ENCODE measurements at regions not wholly inside any gene's neighbourhood (a gene's known extent, or its start where the extent isn't known, plus 50 kb on each side); places are given as distances from the start of the nearest gene placed in this dataset.

DNA sequence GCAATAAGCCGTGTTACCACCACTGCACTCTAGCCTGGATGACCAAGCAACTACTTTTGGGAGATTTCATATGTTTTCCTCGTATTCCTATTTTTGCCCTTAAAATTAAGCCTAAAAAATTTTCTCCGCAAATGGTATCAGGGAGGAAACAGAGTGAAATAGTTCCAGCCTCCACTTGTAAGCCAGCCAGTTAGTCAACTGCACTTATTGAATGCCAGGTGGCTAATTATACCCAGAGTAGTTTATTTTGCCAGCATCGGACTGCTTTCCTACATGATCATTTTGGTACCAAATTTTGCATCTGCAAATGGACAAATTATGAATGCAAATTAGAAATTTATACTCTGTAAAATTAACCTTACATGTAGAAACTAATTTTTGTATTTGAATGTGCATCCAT is 90.2 kb upstream of the ARHGAP28 start:
- Histone ChIP-seq H3K36me3 (ENCODE audit: control insufficient read depth, insufficient read depth, low read length) (no peaks in the 10 kb centered on the region), H3K4me1 (ENCODE audit: control insufficient read depth, insufficient read depth, low read length) (peaks cover 3% of the 10 kb centered on the region), H3K27ac (ENCODE audit: low read length) (no peak overlapping the region), H3K9me3 (replicated peaks; ENCODE audit: control insufficient read depth, low read depth, low read length) (peaks cover 2% of the 10 kb centered on the region), H3K27me3 (ENCODE audit: control insufficient read depth, insufficient read depth, low read length) (no peaks in the 10 kb centered on the region), H3K4me3 (ENCODE audit: low read length) (no peak overlapping the region)
- WGBS (ENCODE audit: insufficient coverage): 80% methylated on average over 1 of the region's 4 CpGs
- no peak for DNase-seq

DNA sequence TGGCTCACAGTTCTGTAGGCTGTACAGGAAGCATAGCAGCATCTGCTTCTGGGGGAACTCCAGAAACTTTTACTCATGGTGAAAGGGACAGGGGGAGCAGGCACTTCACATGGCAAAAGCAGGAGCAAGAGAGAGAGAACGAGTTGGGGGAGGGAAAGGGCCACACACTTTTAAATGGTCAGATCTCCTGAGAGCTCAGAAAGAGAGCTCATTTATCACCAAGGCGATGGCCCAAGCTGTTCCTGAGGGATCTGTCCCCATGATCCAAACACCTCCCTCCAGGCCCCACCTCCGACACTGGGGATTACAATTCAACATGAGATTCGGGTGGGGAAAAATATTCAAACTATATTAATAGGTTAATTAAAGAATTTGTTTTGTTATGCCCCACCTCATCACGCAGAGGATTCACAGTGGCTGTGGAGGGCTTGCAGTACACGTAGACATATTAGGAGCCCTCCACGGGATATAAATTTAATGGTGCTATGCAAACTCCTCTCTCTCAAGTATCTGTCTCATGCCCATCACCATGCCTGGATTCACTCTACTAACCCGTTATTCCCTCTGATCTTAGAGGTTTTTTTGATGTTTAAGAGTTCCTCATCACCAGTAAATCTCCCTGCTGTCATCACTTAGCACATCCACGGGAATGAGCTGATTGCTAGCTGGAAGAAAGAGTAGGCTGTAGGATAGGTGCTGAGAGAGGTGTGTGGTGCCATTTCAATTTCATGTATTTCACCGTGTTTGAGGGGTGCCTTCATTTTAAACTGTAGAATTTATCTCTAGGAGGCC is 84.5 kb upstream of the ARHGAP28 start:
- H3K4me3 ChIP-seq (ENCODE audit: low read length): no peak overlapping the region
- no peaks in the 10 kb centered on the region for H3K27me3 ChIP-seq (ENCODE audit: control insufficient read depth, insufficient read depth, low read length)
- peaks cover 2% of the 10 kb centered on the region for H3K9me3 ChIP-seq (replicated peaks; ENCODE audit: control insufficient read depth, low read depth, low read length)
- peaks cover 5% of the 10 kb centered on the region for H3K4me1 ChIP-seq (ENCODE audit: control insufficient read depth, insufficient read depth, low read length)
- no CpG with 5 or more reads among the region's 10 CpGs for WGBS (ENCODE audit: insufficient coverage)
- no peaks in the 10 kb centered on the region for H3K36me3 ChIP-seq (ENCODE audit: control insufficient read depth, insufficient read depth, low read length)
- H3K27ac ChIP-seq (ENCODE audit: low read length): no peak overlapping the region
- no peak for DNase-seq

DNA sequence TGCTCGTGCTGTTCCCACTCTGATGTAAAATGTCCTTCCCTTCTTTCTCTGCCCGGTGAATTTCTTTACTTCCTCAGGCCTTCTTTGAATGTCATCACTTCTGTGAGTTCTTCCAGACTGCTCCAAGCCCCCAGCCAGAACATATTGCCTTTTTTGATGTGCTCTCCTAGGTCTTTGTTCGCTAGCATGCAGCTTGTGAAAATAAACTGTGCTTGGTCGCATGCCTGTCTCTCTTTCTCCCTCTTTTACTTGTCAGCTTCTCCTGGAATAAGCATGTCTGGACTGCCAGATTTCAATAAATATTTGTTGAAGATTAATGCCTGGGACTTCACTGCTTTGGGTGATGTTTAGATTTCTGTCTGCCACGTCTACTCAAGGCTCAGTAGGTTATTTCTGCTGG is 82.7 kb upstream of the ARHGAP28 start:
- Histone ChIP-seq H3K27me3 (ENCODE audit: control insufficient read depth, insufficient read depth, low read length) (no peaks in the 10 kb centered on the region), H3K4me3 (ENCODE audit: low read length) (no peak overlapping the region), H3K4me1 (ENCODE audit: control insufficient read depth, insufficient read depth, low read length) (peaks cover 15% of the 10 kb centered on the region), H3K27ac (ENCODE audit: low read length) (no peak overlapping the region), H3K9me3 (replicated peaks; ENCODE audit: control insufficient read depth, low read depth, low read length) (peaks cover 2% of the 10 kb centered on the region), H3K36me3 (ENCODE audit: control insufficient read depth, insufficient read depth, low read length) (no peaks in the 10 kb centered on the region)
- peak; percentile 57 for DNase-seq
- 45% methylated on average over 2 of the region's 5 CpGs for WGBS (ENCODE audit: insufficient coverage)

DNA sequence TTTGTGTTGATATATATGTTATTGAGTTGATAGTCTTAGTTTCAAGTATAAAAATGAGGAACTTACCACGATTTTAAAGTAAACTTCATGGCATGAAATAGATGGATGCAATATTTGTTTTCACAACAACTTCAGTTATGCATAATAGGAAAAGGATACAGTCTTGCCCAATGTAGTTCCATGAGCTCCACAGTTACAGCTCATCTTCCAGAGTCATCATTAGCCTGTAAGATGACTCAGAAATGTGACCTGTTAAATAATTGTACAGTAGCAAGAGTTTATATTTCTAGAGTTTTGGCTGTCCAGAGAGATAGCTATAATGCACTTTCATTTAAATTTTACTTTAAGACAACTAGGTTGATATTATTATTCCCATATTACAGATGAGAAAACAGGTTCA is 80.9 kb upstream of the ARHGAP28 start:
- Histone ChIP-seq H3K27me3 (ENCODE audit: control insufficient read depth, insufficient read depth, low read length) (no peaks in the 10 kb centered on the region), H3K27ac (ENCODE audit: low read length) (no peak overlapping the region), H3K36me3 (ENCODE audit: control insufficient read depth, insufficient read depth, low read length) (no peaks in the 10 kb centered on the region), H3K4me3 (ENCODE audit: low read length) (no peak overlapping the region), H3K4me1 (ENCODE audit: control insufficient read depth, insufficient read depth, low read length) (peaks cover 17% of the 10 kb centered on the region), H3K9me3 (replicated peaks; ENCODE audit: control insufficient read depth, low read depth, low read length) (peaks cover 2% of the 10 kb centered on the region)
- WGBS (ENCODE audit: insufficient coverage): no CpG with 5 or more reads among the region's 1 CpG
- DNase-seq: no peak

DNA sequence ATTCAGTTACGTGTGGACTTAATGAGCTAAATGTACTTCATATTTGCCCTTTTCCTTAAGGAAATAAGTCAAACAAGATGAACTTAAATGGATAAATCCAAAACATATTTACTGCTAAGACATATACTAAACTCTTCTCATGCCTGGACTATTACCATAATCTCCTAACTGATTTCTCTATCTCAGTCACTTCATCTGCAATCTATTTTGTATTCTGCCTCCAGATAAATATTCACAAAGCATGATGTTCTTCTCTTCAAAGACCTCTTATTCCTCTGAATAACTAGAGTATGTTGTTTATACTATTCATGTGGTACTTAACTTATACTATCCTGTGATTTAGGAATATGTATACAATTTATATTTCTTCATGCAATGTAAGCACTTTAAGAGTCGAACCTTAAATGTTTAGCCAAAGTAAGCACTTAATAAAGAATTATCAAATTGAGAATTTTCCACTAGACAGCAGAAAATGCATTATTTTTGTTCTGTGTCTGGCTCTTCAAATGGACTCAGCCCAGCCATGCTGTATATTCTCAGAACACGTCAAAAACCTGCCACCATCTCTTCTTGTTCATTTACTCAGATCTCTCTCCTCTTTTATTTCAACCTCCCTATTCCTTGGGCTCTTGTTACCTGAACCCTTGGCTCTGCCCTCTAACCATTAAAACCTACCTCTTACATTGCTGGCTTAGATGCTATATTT is 79.9 kb upstream of the ARHGAP28 start:
- Histone ChIP-seq H3K36me3 (ENCODE audit: control insufficient read depth, insufficient read depth, low read length) (no peaks in the 10 kb centered on the region), H3K27me3 (ENCODE audit: control insufficient read depth, insufficient read depth, low read length) (no peaks in the 10 kb centered on the region), H3K4me1 (ENCODE audit: control insufficient read depth, insufficient read depth, low read length) (peaks cover 21% of the 10 kb centered on the region), H3K4me3 (ENCODE audit: low read length) (no peak overlapping the region), H3K27ac (ENCODE audit: low read length) (no peak overlapping the region), H3K9me3 (replicated peaks; ENCODE audit: control insufficient read depth, low read depth, low read length) (no peaks in the 10 kb centered on the region)
- DNase-seq: peak; percentile 71
- 20% methylated on average over 1 of the region's 3 CpGs for WGBS (ENCODE audit: insufficient coverage)

DNA sequence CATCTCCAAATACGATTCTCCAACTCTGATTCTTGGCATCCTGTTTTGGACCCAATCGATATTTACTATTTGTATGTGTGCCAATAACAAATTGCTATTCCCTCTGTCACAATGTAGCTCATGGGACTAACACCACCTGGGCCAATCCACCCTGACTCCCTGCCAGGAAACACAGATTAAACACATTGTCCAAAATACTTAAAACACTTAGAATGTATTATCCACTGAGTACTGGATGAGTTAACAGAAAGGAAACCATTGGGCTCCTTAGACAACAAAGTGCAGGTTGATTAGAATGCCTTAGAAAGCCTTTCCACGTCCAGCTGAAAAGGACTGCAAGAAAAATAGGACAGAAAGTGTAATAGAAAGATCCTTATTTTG is 79.4 kb upstream of the ARHGAP28 start:
- peaks cover 19% of the 10 kb centered on the region for H3K4me1 ChIP-seq (ENCODE audit: control insufficient read depth, insufficient read depth, low read length)
- H3K27me3 ChIP-seq (ENCODE audit: control insufficient read depth, insufficient read depth, low read length): no peaks in the 10 kb centered on the region
- H3K4me3 ChIP-seq (ENCODE audit: low read length): no peak overlapping the region
- no peaks in the 10 kb centered on the region for H3K9me3 ChIP-seq (replicated peaks; ENCODE audit: control insufficient read depth, low read depth, low read length)
- H3K36me3 ChIP-seq (ENCODE audit: control insufficient read depth, insufficient read depth, low read length): no peaks in the 10 kb centered on the region
- peak; percentile 81 for DNase-seq
- WGBS (ENCODE audit: insufficient coverage): no CpG with 5 or more reads among the region's 3 CpGs
- H3K27ac ChIP-seq (ENCODE audit: low read length): no peak overlapping the region

DNA sequence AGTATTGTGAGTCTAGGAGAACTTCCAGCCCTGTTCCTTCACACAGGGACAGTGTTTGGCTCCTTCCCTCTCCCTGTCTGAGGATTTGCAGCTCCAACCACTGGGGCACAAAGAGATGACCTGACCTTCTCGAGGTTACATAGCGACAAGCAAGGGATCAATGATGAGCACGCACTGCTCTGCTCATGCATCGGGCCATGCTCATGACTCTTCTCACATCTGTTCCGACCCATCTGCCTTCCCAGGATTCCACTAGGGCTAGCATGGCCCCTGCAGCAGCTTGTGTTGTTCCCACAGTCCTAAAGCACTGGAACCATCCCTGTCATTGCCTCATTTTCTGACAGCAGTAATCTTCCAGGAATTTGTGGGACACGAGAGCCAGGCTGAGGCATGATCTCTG is 78.8 kb upstream of the ARHGAP28 start:
- peaks cover 19% of the 10 kb centered on the region for H3K4me1 ChIP-seq (ENCODE audit: control insufficient read depth, insufficient read depth, low read length)
- 49% methylated on average over 6 of the region's 6 CpGs for WGBS (ENCODE audit: insufficient coverage)
- H3K9me3 ChIP-seq (replicated peaks; ENCODE audit: control insufficient read depth, low read depth, low read length): no peaks in the 10 kb centered on the region
- H3K27ac ChIP-seq (ENCODE audit: low read length): peak overlapping the region; percentile 45
- H3K36me3 ChIP-seq (ENCODE audit: control insufficient read depth, insufficient read depth, low read length): no peaks in the 10 kb centered on the region
- DNase-seq: peak; percentile 40
- no peaks in the 10 kb centered on the region for H3K27me3 ChIP-seq (ENCODE audit: control insufficient read depth, insufficient read depth, low read length)
- H3K4me3 ChIP-seq (ENCODE audit: low read length): no peak overlapping the region

DNA sequence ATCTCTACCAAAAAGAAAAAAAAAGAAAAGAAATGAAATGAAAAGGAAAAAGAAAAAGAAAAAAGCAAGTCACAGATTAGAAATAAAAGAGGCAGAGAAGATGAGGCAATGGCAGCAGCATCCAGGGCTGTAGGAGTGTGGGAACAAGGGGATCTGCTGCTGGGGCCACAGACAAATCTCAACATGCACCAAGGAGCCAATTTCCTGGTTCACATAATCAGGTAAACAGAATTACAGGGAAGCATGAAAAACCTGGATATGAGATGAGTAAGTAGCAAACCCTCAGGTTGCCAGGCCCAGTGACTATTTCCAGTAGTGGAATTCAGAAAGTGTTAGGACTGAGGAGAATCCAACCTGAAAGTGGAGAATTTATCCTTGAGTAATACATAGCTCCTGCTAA is 77.4 kb upstream of the ARHGAP28 start:
- Histone ChIP-seq H3K9me3 (replicated peaks; ENCODE audit: control insufficient read depth, low read depth, low read length) (no peaks in the 10 kb centered on the region), H3K4me1 (ENCODE audit: control insufficient read depth, insufficient read depth, low read length) (peaks cover 19% of the 10 kb centered on the region), H3K36me3 (ENCODE audit: control insufficient read depth, insufficient read depth, low read length) (no peaks in the 10 kb centered on the region), H3K27me3 (ENCODE audit: control insufficient read depth, insufficient read depth, low read length) (no peaks in the 10 kb centered on the region), H3K27ac (ENCODE audit: low read length) (no peak overlapping the region), H3K4me3 (ENCODE audit: low read length) (no peak overlapping the region)
- DNase-seq: no peak

DNA sequence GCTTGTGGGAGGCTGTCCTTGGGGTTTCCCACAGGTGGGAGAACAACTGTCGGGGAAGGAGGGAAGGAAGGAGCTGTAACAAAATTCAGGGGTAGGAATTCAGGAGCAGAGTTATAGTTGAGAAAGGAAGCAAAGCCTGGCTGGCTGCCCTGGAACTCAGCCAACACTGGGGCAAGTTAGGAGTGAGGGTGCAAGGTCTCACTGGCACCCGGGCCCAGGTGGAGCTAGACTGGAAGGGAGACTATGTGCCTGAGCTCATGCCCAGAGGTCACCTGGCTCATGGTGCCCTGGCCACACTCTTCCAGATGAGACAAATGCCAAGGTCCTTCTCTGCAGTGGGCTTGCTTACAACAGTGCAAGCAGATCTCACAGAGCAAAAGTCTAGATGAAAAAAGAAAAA is 75.6 kb upstream of the ARHGAP28 start:
- H3K9me3 ChIP-seq (replicated peaks; ENCODE audit: control insufficient read depth, low read depth, low read length): no peaks in the 10 kb centered on the region
- H3K4me1 ChIP-seq (ENCODE audit: control insufficient read depth, insufficient read depth, low read length): peaks cover 19% of the 10 kb centered on the region
- H3K4me3 ChIP-seq (ENCODE audit: low read length): no peak overlapping the region
- no peaks in the 10 kb centered on the region for H3K36me3 ChIP-seq (ENCODE audit: control insufficient read depth, insufficient read depth, low read length)
- H3K27me3 ChIP-seq (ENCODE audit: control insufficient read depth, insufficient read depth, low read length): no peaks in the 10 kb centered on the region
- WGBS (ENCODE audit: insufficient coverage): 54% methylated on average over 2 of the region's 2 CpGs
- no peak overlapping the region for H3K27ac ChIP-seq (ENCODE audit: low read length)
- DNase-seq: no peak

DNA sequence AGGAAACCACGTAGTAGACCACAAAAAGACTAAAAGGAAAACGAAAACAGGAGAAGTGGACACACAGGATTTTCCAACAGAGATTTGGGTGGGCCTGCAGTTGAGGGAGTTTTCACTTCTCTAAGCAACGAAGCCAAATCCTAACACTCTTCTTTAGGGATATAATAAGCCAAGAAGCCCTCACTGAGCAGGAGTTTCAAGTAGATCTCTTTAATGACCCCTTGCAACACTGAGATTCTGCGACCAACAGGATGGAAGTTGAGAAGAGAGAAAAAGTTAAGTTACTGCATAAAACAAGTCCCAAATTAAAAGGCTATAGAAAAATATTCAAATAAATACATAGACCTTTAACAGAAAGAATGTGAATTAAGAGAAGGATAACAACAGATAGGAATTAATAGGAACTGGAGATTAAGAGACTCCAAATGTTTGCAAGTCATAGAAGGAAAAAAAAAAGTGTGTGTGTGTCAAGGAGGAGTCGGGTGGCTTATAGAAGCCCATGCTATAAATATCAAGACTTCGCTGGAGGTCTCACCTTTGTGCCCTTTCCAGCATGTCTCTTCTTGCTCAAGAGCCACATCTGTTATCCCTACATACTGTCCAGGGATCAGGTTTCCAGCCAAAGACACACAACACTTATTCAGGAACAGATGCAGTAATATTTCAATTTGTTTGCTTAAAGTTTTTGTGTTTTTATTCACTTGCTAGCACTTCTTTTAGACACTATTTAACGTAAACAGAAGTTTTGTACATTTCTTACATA is 69.4 kb upstream of the ARHGAP28 start:
- H3K36me3 ChIP-seq (ENCODE audit: control insufficient read depth, insufficient read depth, low read length): no peaks in the 10 kb centered on the region
- WGBS (ENCODE audit: insufficient coverage): no CpG with 5 or more reads among the region's 7 CpGs
- H3K27me3 ChIP-seq (ENCODE audit: control insufficient read depth, insufficient read depth, low read length): no peaks in the 10 kb centered on the region
- H3K9me3 ChIP-seq (replicated peaks; ENCODE audit: control insufficient read depth, low read depth, low read length): no peaks in the 10 kb centered on the region
- peak overlapping the region; percentile 22 for H3K27ac ChIP-seq (ENCODE audit: low read length)
- peak; percentile 93 for DNase-seq
- peaks cover 12% of the 10 kb centered on the region for H3K4me1 ChIP-seq (ENCODE audit: control insufficient read depth, insufficient read depth, low read length)
- H3K4me3 ChIP-seq (ENCODE audit: low read length): no peak overlapping the region
